Colonic mucosa (tissue), 4 donors: ENCODE measurements at regions not wholly inside any gene's neighbourhood (a gene's known extent, or its start where the extent isn't known, plus 50 kb on each side); places are given as distances from the start of the nearest gene placed in this dataset.

ENCODE experiments used
- DNase-seq: peaks from one replicate; pipeline ENCODE4 v3.0.0-alpha.2; 2020
- H3K27ac ChIP-seq: fragments of 200-600 bp; one replicate; pipeline ENCODE4 v1.8.0; 2021
- H3K27me3 ChIP-seq: fragments of 200-600 bp; one replicate; pipeline ENCODE4 v1.8.0; 2021
- H3K36me3 ChIP-seq: fragments of 200-600 bp; one replicate; pipeline ENCODE4 v1.8.0; 2021
- H3K4me1 ChIP-seq: fragments of 200-600 bp; one replicate; pipeline ENCODE4 v1.8.0; 2021; ENCODE audit warnings: mild to moderate bottlenecking
- H3K4me3 ChIP-seq: fragments of 200-600 bp; one replicate; pipeline ENCODE4 v1.8.0; 2021
- H3K9ac ChIP-seq, 2 donors: one replicate each; pipeline ENCODE4 v1.7.0; 2013; ENCODE audit warnings: control low read depth in 2 of 2, low read depth in 2 of 2, low read length in 2 of 2
- H3K9me3 ChIP-seq: fragments of 200-600 bp; one replicate; pipeline ENCODE4 v1.8.0; 2021
- CTCF ChIP-seq: fragments of 200-600 bp; IDR thresholded peaks from one replicate; pipeline ENCODE4 v1.8.0; 2022; ENCODE audit warnings: antibody characterized with exemption, mild to moderate bottlenecking
- intact Hi-C: fragments of 100-400 bp; cut with DNase I; formaldehyde crosslinking; loops from one replicate; pipeline ENCODE4 v1.14.1; 2022
- donor health status: healthy.
- donor health status: DM: no; HTN: no; CAD: no.
- donor health status: DM: no; HTN: no; CAD: no.

GRCh38 chr11:70780246-70780535 lies 381.9 kb downstream of the CTTN start:
- Histone ChIP-seq H3K27me3 (no peaks in the 10 kb centered on the region), H3K9ac (no peak overlapping the region), H3K4me3 (no peak overlapping the region), H3K4me1 (no peaks in the 10 kb centered on the region), H3K9me3 (no peaks in the 10 kb centered on the region), H3K27ac (no peak overlapping the region), H3K36me3 (no peaks in the 10 kb centered on the region)
- no peak for DNase-seq
- intact Hi-C loops = no loop called here
- no peak for TF ChIP-seq CTCF

DNA sequence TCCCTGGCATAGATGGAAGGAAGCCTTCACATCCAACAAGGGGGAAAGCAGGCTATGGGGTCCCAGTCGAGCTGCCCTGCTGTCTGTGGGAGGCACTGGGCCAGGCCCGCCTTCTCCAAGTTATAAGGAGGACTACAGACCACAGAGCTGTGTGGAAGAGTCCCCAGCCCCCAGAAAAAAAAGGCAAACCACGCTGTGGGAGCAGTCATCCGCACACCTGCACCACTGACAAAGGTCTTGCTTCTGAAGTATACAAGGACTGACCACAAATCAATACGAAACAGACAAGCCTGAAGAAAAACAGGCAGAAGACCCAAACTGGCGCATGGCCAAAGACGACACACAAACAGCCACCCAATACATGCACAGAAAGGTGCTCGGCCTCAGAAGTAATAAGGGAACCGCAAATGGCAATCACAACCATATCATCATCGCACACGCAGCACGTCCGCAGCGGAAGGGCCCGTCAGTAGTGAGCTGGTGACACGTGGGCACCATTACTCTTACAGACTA lies 384.1 kb downstream of the CTTN start:
- intact Hi-C loops = no loop called here
- DNase-seq = no peak
- H3K36me3 ChIP-seq = no peaks in the 10 kb centered on the region
- no peak overlapping the region for H3K27ac ChIP-seq
- no peak overlapping the region for H3K9ac ChIP-seq
- no peaks in the 10 kb centered on the region for H3K27me3 ChIP-seq
- no peaks in the 10 kb centered on the region for H3K9me3 ChIP-seq
- no peak for TF ChIP-seq CTCF
- no peak overlapping the region for H3K4me3 ChIP-seq
- H3K4me1 ChIP-seq = no peaks in the 10 kb centered on the region

GRCh38 chr11:70783356-70783755 lies 385.0 kb downstream of the CTTN start:
- intact Hi-C loops = no loop called here
- no peak overlapping the region for H3K4me3 ChIP-seq
- H3K27me3 ChIP-seq = no peaks in the 10 kb centered on the region
- DNase-seq = no peak
- H3K9ac ChIP-seq = no peak overlapping the region
- H3K9me3 ChIP-seq = no peaks in the 10 kb centered on the region
- no peak overlapping the region for H3K27ac ChIP-seq
- no peaks in the 10 kb centered on the region for H3K36me3 ChIP-seq
- H3K4me1 ChIP-seq = no peaks in the 10 kb centered on the region
- no peak for TF ChIP-seq CTCF

GRCh38 chr11:70783821-70784220 lies 385.5 kb downstream of the CTTN start:
- Histone ChIP-seq H3K9ac (no peak overlapping the region), H3K36me3 (no peaks in the 10 kb centered on the region), H3K9me3 (no peaks in the 10 kb centered on the region), H3K4me1 (no peaks in the 10 kb centered on the region), H3K27me3 (no peaks in the 10 kb centered on the region), H3K27ac (no peak overlapping the region), H3K4me3 (no peak overlapping the region)
- TF ChIP-seq CTCF = no peak
- no peak for DNase-seq
- intact Hi-C loops = no loop called here

- Histone ChIP-seq H3K27me3 (no peaks in the 10 kb centered on the region), H3K27ac (no peak overlapping the region), H3K36me3 (no peaks in the 10 kb centered on the region), H3K4me1 (no peaks in the 10 kb centered on the region), H3K4me3 (no peak overlapping the region), H3K9ac (no peak overlapping the region), H3K9me3 (no peaks in the 10 kb centered on the region)
- no peak for TF ChIP-seq CTCF
- DNase-seq = no peak
- intact Hi-C loops = no loop called here
These were observed 387.0 kb downstream of the CTTN start for GRCh38 chr11:70785372-70785771.
